HG02884 (cell line): ENCODE measurements at regions not wholly inside any gene's neighbourhood (a gene's known extent, or its start where the extent isn't known, plus 50 kb on each side); places are given as distances from the start of the nearest gene placed in this dataset.
"Not testable (repeated sequence)": the region's sequence is repeated elsewhere in the genome, so short reads cannot be mapped to it uniquely, and the experiment has no call there.

Experiments used
- ATAC-seq: cut with Tn5 transposase; IDR thresholded peaks from one replicate; pipeline ENCODE4 v1.9.1; 2021; ENCODE audit warnings: mild to moderate bottlenecking, moderate library complexity; ENCODE audit not compliant: unreplicated experiment

- no peak for ATAC-seq
These were observed 688.9 kb upstream of the RAG2 start for GRCh38 chr11:37286890-37287289.

GRCh38 chr11:37282367-37282766 is 684.3 kb upstream of the RAG2 start:
- ATAC-seq: no peak

- no peak for ATAC-seq
These were observed 682.2 kb upstream of the RAG2 start for GRCh38 chr11:37280200-37280599.

- ATAC-seq: no peak
These were observed 679.9 kb upstream of the RAG2 start for GRCh38 chr11:37277896-37278465.

GRCh38 chr11:37264783-37265182 is 666.7 kb upstream of the RAG2 start:
- no peak for ATAC-seq

GRCh38 chr11:37264060-37264459 is 666.0 kb upstream of the RAG2 start:
- no peak for ATAC-seq

GRCh38 chr11:37263467-37263866 is 665.4 kb upstream of the RAG2 start:
- ATAC-seq: not testable (repeated sequence)

- no peak for ATAC-seq
These were observed 661.7 kb upstream of the RAG2 start for GRCh38 chr11:37259734-37260133.

GRCh38 chr11:37248145-37248544 is 650.1 kb upstream of the RAG2 start:
- no peak for ATAC-seq

- ATAC-seq: not testable (repeated sequence)
These were observed 648.1 kb upstream of the RAG2 start for GRCh38 chr11:37246092-37246491.

- no peak for ATAC-seq
These were observed 632.8 kb upstream of the RAG2 start for GRCh38 chr11:37230865-37231264.

- no peak for ATAC-seq
These were observed 625.9 kb upstream of the RAG2 start for GRCh38 chr11:37223962-37224361.

GRCh38 chr11:37203006-37203405 is 605.0 kb upstream of the RAG2 start:
- no peak for ATAC-seq

- no peak for ATAC-seq
These were observed 601.0 kb upstream of the RAG2 start for GRCh38 chr11:37199082-37199481.

- no peak for ATAC-seq
These were observed 586.3 kb upstream of the RAG2 start for GRCh38 chr11:37184326-37184725.

- ATAC-seq: no peak
These were observed 584.0 kb upstream of the RAG2 start for GRCh38 chr11:37182031-37182430.

GRCh38 chr11:37177721-37178120 is 579.7 kb upstream of the RAG2 start:
- ATAC-seq: no peak

GRCh38 chr11:37171451-37171850 is 573.4 kb upstream of the RAG2 start:
- no peak for ATAC-seq

GRCh38 chr11:37170311-37170710 is 572.3 kb upstream of the RAG2 start:
- no peak for ATAC-seq

- ATAC-seq: not testable (repeated sequence)
These were observed 547.4 kb upstream of the RAG2 start for GRCh38 chr11:37145434-37145833.

GRCh38 chr11:37142591-37142990 is 544.6 kb upstream of the RAG2 start:
- no peak for ATAC-seq

GRCh38 chr11:37141707-37142106 is 543.7 kb upstream of the RAG2 start:
- no peak for ATAC-seq

GRCh38 chr11:37135606-37136005 is 537.6 kb upstream of the RAG2 start:
- ATAC-seq: not testable (repeated sequence)
